ENCODE measurements at regions not wholly inside any gene's neighbourhood (a gene's known extent, or its start where the extent isn't known, plus 50 kb on each side); places are given as distances from the start of the nearest gene placed in this dataset.

DNA sequence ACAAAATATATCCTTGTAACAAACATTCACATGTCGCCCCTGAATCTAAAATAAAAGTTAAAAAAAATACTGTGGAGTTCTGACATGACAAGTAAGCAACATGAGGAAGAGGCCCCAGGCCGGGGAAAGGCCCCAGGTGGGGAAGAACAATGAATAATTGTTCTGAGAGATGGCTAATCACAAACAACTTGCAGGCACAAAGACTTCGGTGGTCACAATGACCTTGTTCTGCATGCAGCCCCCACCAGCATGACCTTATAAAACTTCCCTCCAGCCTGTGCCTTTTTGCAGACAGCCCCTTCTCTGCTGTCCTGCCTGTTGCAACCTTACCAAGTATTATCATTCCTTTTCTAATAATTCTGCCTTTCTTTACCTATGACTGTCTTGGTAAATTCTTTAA, 95.7 kb upstream of the MYLIP start:
- TF ChIP-seq, protein P1, sequence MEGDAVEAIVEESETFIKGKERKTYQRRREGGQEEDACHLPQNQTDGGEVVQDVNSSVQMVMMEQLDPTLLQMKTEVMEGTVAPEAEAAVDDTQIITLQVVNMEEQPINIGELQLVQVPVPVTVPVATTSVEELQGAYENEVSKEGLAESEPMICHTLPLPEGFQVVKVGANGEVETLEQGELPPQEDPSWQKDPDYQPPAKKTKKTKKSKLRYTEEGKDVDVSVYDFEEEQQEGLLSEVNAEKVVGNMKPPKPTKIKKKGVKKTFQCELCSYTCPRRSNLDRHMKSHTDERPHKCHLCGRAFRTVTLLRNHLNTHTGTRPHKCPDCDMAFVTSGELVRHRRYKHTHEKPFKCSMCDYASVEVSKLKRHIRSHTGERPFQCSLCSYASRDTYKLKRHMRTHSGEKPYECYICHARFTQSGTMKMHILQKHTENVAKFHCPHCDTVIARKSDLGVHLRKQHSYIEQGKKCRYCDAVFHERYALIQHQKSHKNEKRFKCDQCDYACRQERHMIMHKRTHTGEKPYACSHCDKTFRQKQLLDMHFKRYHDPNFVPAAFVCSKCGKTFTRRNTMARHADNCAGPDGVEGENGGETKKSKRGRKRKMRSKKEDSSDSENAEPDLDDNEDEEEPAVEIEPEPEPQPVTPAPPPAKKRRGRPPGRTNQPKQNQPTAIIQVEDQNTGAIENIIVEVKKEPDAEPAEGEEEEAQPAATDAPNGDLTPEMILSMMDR (IDR thresholded peaks at IDR 0.05) = no peak
- no peak for TF ChIP-seq POLR2A (IDR thresholded peaks at IDR 0.05)

Data from body of pancreas (tissue), 4 donors.